OCI-LY3 (cell line): ENCODE measurements at regions not wholly inside any gene's neighbourhood (a gene's known extent, or its start where the extent isn't known, plus 50 kb on each side); places are given as distances from the start of the nearest gene placed in this dataset.

Source experiments
- H2AFZ ChIP-seq: fragments of 200-600, 300-600 bp; shearing (Covaris generic); 2 replicates; pipeline ENCODE4 v1.6.0; 2014; ENCODE audit warnings: antibody characterized with exemption, low read depth, low read length
- H3K27ac ChIP-seq: fragments of 200-600, 300-600 bp; sonication (generic); 2 replicates; pipeline ENCODE4 v1.5.1; 2014; ENCODE audit warnings: mild to moderate bottlenecking, low read length, moderate library complexity, mixed read lengths
- H3K27me3 ChIP-seq: fragments of 200-600, 300-600 bp; sonication (generic); 2 replicates; pipeline ENCODE4 v1.6.1; 2014; ENCODE audit warnings: low read depth, low read length, mixed read lengths
- H3K36me3 ChIP-seq: fragments of 200-600, 300-600 bp; sonication (generic); replicated peaks from 2 replicates; pipeline ENCODE3; 2014; ENCODE audit warnings: low read depth, low read length, mixed read lengths
- H3K4me1 ChIP-seq: fragments of 300-600, 200-600 bp; sonication (generic); 2 replicates; pipeline ENCODE4 v1.6.1; 2014; ENCODE audit warnings: low read length, mixed read lengths
- H3K4me2 ChIP-seq: fragments of 200-600, 300-600 bp; sonication (generic); 2 replicates; pipeline ENCODE4 v1.6.1; 2014; ENCODE audit warnings: low read length, mixed read lengths
- H3K4me3 ChIP-seq: fragments of 300-600, 200-600 bp; sonication (generic); 2 replicates; pipeline ENCODE4 v1.5.1; 2014; ENCODE audit warnings: antibody characterized with exemption, mild to moderate bottlenecking, low read length, moderate library complexity
- H3K79me2 ChIP-seq: fragments of 300-600, 200-600 bp; shearing (Covaris generic); 2 replicates; pipeline ENCODE4 v1.6.1; 2014; ENCODE audit warnings: mild to moderate bottlenecking, low read length, mixed read lengths
- H3K9ac ChIP-seq: fragments of 300-600, 200-600 bp; shearing (Covaris generic); 2 replicates; pipeline ENCODE4 v1.6.0; 2014; ENCODE audit warnings: mild to moderate bottlenecking, low read length, moderate library complexity
- H3K9me3 ChIP-seq: fragments of 200-600, 300-600 bp; shearing (Covaris generic); 2 replicates; pipeline ENCODE4 v1.6.1; 2014; ENCODE audit warnings: low read length, mixed read lengths; ENCODE audit not compliant: insufficient read depth
- H4K20me1 ChIP-seq: fragments of 200-600, 300-600 bp; sonication (generic); 2 replicates; pipeline ENCODE4 v1.6.1; 2016; ENCODE audit warnings: low read length, mixed read lengths; ENCODE audit not compliant: insufficient read depth
- EZH2phosphoT487 ChIP-seq: fragments of 200-600 bp; shearing (Covaris generic); IDR thresholded peaks from 2 replicates; pipeline ENCODE4 v1.6.1; 2018; ENCODE audit warnings: antibody characterized with exemption, mixed run types, low read depth
- TF ChIP-seq, protein P1 (sequence below): fragments of 200-600, 300-600 bp; sonication (generic); IDR thresholded peaks from 2 replicates; pipeline ENCODE4 v1.5.1; 2014; ENCODE audit warnings: antibody characterized with exemption, low read length, low read depth

- no peak overlapping the region for H3K4me3 ChIP-seq
- no peaks in the 10 kb centered on the region for H3K9me3 ChIP-seq
- H2AFZ ChIP-seq, result no peak overlapping the region
- no peaks in the 10 kb centered on the region for H4K20me1 ChIP-seq
- H3K4me2 ChIP-seq, result no peak overlapping the region
- H3K27me3 ChIP-seq, result no peaks in the 10 kb centered on the region
- H3K79me2 ChIP-seq, result no peaks in the 10 kb centered on the region
- H3K27ac ChIP-seq, result no peak overlapping the region
- no peaks in the 10 kb centered on the region for H3K4me1 ChIP-seq
- H3K9ac ChIP-seq, result no peak overlapping the region
- H3K36me3 ChIP-seq, result no peaks in the 10 kb centered on the region
- TF ChIP-seq, protein P1, sequence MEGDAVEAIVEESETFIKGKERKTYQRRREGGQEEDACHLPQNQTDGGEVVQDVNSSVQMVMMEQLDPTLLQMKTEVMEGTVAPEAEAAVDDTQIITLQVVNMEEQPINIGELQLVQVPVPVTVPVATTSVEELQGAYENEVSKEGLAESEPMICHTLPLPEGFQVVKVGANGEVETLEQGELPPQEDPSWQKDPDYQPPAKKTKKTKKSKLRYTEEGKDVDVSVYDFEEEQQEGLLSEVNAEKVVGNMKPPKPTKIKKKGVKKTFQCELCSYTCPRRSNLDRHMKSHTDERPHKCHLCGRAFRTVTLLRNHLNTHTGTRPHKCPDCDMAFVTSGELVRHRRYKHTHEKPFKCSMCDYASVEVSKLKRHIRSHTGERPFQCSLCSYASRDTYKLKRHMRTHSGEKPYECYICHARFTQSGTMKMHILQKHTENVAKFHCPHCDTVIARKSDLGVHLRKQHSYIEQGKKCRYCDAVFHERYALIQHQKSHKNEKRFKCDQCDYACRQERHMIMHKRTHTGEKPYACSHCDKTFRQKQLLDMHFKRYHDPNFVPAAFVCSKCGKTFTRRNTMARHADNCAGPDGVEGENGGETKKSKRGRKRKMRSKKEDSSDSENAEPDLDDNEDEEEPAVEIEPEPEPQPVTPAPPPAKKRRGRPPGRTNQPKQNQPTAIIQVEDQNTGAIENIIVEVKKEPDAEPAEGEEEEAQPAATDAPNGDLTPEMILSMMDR, result no peak
- no peak for TF ChIP-seq EZH2phosphoT487
These were observed 359.8 kb upstream of the MTPN start for GRCh38 chr7:136336932-136337331.

GRCh38 chr7:136333636-136334035 lies 356.5 kb upstream of the MTPN start:
- no peaks in the 10 kb centered on the region for H3K9me3 ChIP-seq
- H3K27me3 ChIP-seq, result no peaks in the 10 kb centered on the region
- no peaks in the 10 kb centered on the region for H4K20me1 ChIP-seq
- H3K9ac ChIP-seq, result no peak overlapping the region
- no peak for TF ChIP-seq EZH2phosphoT487
- TF ChIP-seq, protein P1, result no peak
- no peaks in the 10 kb centered on the region for H3K4me1 ChIP-seq
- H3K36me3 ChIP-seq, result no peaks in the 10 kb centered on the region
- no peak overlapping the region for H2AFZ ChIP-seq
- no peak overlapping the region for H3K4me3 ChIP-seq
- H3K4me2 ChIP-seq, result no peak overlapping the region
- no peak overlapping the region for H3K27ac ChIP-seq
- no peaks in the 10 kb centered on the region for H3K79me2 ChIP-seq

- no peaks in the 10 kb centered on the region for H3K36me3 ChIP-seq
- no peaks in the 10 kb centered on the region for H3K9me3 ChIP-seq
- no peak overlapping the region for H3K9ac ChIP-seq
- TF ChIP-seq EZH2phosphoT487, result no peak
- TF ChIP-seq, protein P1, result no peak
- no peak overlapping the region for H2AFZ ChIP-seq
- no peak overlapping the region for H3K4me2 ChIP-seq
- H3K79me2 ChIP-seq, result no peaks in the 10 kb centered on the region
- no peak overlapping the region for H3K4me3 ChIP-seq
- no peaks in the 10 kb centered on the region for H4K20me1 ChIP-seq
- H3K27ac ChIP-seq, result no peak overlapping the region
- H3K27me3 ChIP-seq, result no peaks in the 10 kb centered on the region
- no peaks in the 10 kb centered on the region for H3K4me1 ChIP-seq
These were observed 349.0 kb upstream of the MTPN start for GRCh38 chr7:136326045-136326609.

DNA sequence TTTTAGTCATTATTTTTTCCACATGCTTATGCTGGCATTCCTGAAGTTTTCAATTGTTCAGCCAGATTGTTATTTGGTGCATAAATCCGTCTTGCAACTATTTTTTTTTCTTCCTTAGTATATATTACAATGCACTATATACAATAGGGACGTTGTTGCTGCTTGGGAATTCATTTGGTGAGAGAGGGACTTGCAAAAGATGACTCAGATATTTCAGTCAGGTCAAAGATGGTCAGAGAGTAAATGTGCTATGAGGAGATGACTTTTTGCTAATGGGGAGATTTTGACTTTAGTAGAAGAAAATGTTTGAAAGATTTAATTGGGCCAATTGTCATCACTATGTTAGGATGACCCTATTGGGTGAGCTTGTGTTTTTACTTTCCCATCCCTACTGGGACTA lies 348.4 kb upstream of the MTPN start:
- Histone ChIP-seq H3K36me3 (no peaks in the 10 kb centered on the region), H3K4me2 (no peak overlapping the region), H3K79me2 (no peaks in the 10 kb centered on the region), H3K9ac (no peak overlapping the region), H3K4me3 (no peak overlapping the region), H3K4me1 (no peaks in the 10 kb centered on the region), H3K27me3 (no peaks in the 10 kb centered on the region), H4K20me1 (no peaks in the 10 kb centered on the region), H3K9me3 (no peaks in the 10 kb centered on the region), H3K27ac (no peak overlapping the region), H2AFZ (no peak overlapping the region)
- TF ChIP-seq, protein P1, result no peak
- TF ChIP-seq EZH2phosphoT487, result no peak
